ENCODE measurements at regions not wholly inside any gene's neighbourhood (a gene's known extent, or its start where the extent isn't known, plus 50 kb on each side); places are given as distances from the start of the nearest gene placed in this dataset.

GRCh38 chr2:132009874-132010521 is 151.8 kb downstream of the ANKRD30BL start:
- TF ChIP-seq CTCF (conservative IDR thresholded peaks at IDR 0.05; ENCODE audit: low read length) (no peak), EZH2phosphoT487 (IDR thresholded peaks at IDR 0.05; ENCODE audit: borderline replicate concordance, low read depth, low read length) (peak; percentile 95)
